WTC11 (cell line): ENCODE measurements at regions not wholly inside any gene's neighbourhood (a gene's known extent, or its start where the extent isn't known, plus 50 kb on each side); places are given as distances from the start of the nearest gene placed in this dataset.

Source experiments
- CREB1 ChIP-seq: sonication (generic); formaldehyde crosslinking; IDR thresholded peaks from 2 replicates; pipeline ENCODE4 v1.8.0; 2023; ENCODE audit warnings: mild to moderate bottlenecking, missing genetic modification reagents
- CREM ChIP-seq: sonication (generic); formaldehyde crosslinking; IDR thresholded peaks from 2 replicates; pipeline ENCODE4 v1.8.1; 2022; ENCODE audit warnings: mild to moderate bottlenecking, missing genetic modification reagents, moderate library complexity
- FOXJ3 ChIP-seq: sonication (generic); formaldehyde crosslinking; IDR thresholded peaks from 2 replicates; pipeline ENCODE4 v1.9.0; 2021; ENCODE audit warnings: missing genetic modification reagents, mild to moderate bottlenecking, borderline replicate concordance
- NR2C2 ChIP-seq: sonication (generic); formaldehyde crosslinking; IDR thresholded peaks from 2 replicates; pipeline ENCODE4 v1.8.0; 2022; ENCODE audit warnings: mild to moderate bottlenecking, missing genetic modification reagents
- NR3C1 ChIP-seq: sonication (generic); formaldehyde crosslinking; conservative IDR thresholded peaks from 2 replicates; pipeline ENCODE4 v1.8.1; 2023; ENCODE audit warnings: low read depth, mild to moderate bottlenecking, missing genetic modification reagents
- SP1 ChIP-seq: sonication (generic); formaldehyde crosslinking; conservative IDR thresholded peaks from 2 replicates; pipeline ENCODE4 v1.8.1; 2022; ENCODE audit warnings: missing genetic modification reagents
- USF1 ChIP-seq: sonication (generic); formaldehyde crosslinking; IDR thresholded peaks from 2 replicates; pipeline ENCODE4 v1.8.0; 2022; ENCODE audit warnings: mild to moderate bottlenecking, missing genetic modification reagents
- ZBTB21 ChIP-seq: sonication (generic); formaldehyde crosslinking; IDR thresholded peaks from 2 replicates; pipeline ENCODE4 v1.8.1; 2023; ENCODE audit warnings: mild to moderate bottlenecking, missing genetic modification reagents, borderline replicate concordance
- ZNF423 ChIP-seq: fragments of 250-450 bp; sonication (Bioruptor Pico); IDR thresholded peaks from 2 replicates; pipeline ENCODE4 v2.1.2; 2022; ENCODE audit warnings: mild to moderate bottlenecking, moderate library complexity
- TF ChIP-seq, protein P1 (sequence below): sonication (generic); formaldehyde crosslinking; IDR thresholded peaks from 2 replicates; pipeline ENCODE4 v1.8.0; 2022; ENCODE audit warnings: mild to moderate bottlenecking, missing genetic modification reagents
- TF ChIP-seq, protein P2 (sequence below): sonication (generic); formaldehyde crosslinking; IDR thresholded peaks from 2 replicates; pipeline ENCODE4 v1.8.0; 2022; ENCODE audit warnings: mild to moderate bottlenecking, missing genetic modification reagents
- TF ChIP-seq, protein P3 (sequence below): fragments of 200-600 bp; IDR thresholded peaks from 2 replicates; pipeline ENCODE4 v1.8.0; 2022; ENCODE audit warnings: antibody characterized with exemption

GRCh38 chr3:144312702-144313101 lies 341.1 kb downstream of the DIPK2A start:
- TF ChIP-seq SP1 (CRISPR knock-in tag) (no peak), CREB1 (no peak), ZBTB21 (no peak), NR3C1 (CRISPR knock-in tag) (no peak), USF1 (no peak), ZNF423 (no peak), NR2C2 (CRISPR knock-in tag) (no peak), CREM (CRISPR knock-in tag) (no peak), FOXJ3 (no peak)
- TF ChIP-seq, protein P1, sequence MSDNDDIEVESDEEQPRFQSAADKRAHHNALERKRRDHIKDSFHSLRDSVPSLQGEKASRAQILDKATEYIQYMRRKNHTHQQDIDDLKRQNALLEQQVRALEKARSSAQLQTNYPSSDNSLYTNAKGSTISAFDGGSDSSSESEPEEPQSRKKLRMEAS, result no peak
- TF ChIP-seq, protein P2, sequence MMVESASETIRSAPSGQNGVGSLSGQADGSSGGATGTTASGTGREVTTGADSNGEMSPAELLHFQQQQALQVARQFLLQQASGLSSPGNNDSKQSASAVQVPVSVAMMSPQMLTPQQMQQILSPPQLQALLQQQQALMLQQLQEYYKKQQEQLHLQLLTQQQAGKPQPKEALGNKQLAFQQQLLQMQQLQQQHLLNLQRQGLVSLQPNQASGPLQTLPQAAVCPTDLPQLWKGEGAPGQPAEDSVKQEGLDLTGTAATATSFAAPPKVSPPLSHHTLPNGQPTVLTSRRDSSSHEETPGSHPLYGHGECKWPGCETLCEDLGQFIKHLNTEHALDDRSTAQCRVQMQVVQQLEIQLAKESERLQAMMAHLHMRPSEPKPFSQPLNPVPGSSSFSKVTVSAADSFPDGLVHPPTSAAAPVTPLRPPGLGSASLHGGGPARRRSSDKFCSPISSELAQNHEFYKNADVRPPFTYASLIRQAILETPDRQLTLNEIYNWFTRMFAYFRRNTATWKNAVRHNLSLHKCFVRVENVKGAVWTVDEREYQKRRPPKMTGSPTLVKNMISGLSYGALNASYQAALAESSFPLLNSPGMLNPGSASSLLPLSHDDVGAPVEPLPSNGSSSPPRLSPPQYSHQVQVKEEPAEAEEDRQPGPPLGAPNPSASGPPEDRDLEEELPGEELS, result no peak
- TF ChIP-seq, protein P3, sequence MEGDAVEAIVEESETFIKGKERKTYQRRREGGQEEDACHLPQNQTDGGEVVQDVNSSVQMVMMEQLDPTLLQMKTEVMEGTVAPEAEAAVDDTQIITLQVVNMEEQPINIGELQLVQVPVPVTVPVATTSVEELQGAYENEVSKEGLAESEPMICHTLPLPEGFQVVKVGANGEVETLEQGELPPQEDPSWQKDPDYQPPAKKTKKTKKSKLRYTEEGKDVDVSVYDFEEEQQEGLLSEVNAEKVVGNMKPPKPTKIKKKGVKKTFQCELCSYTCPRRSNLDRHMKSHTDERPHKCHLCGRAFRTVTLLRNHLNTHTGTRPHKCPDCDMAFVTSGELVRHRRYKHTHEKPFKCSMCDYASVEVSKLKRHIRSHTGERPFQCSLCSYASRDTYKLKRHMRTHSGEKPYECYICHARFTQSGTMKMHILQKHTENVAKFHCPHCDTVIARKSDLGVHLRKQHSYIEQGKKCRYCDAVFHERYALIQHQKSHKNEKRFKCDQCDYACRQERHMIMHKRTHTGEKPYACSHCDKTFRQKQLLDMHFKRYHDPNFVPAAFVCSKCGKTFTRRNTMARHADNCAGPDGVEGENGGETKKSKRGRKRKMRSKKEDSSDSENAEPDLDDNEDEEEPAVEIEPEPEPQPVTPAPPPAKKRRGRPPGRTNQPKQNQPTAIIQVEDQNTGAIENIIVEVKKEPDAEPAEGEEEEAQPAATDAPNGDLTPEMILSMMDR, result no peak
